ENCODE measurements at regions not wholly inside any gene's neighbourhood (a gene's known extent, or its start where the extent isn't known, plus 50 kb on each side); places are given as distances from the start of the nearest gene placed in this dataset.
A peak's percentile ranks its signal among the peaks of the same experiment; 100 is the strongest.

DNA sequence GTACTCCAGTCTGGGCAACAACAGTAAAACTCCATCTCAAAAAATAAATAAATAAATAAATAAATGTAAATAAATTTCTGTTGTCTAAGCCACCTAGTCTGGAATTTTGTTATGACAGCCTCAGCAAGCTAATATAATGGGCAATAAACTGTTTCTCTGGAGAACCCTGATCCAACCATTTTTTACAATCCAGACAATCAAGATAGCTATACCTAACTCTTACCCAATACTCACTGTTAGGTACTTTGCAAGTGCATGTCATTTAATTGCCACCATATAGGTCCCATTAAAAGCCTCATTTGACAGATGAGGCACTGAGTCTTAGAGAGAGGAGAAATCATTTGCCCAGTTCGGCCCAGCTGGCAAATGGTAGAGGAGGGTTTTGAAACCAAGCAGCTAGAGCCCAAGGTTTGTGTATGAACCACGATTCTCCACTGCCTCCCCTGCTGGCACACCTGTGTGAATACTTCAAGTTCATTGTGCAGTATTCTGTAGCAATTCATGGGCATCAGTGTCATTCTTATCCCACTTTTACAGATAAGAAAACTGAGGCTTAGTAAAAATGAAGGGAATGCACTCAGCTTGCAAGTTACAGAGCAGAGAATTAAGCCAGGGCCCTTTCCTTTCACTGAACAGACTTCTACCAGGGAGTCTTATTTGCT, 107.0 kb upstream of the UBE2E1 start:
- 79% methylated on average over 2 of the region's 2 CpGs for WGBS
- no peaks in the 10 kb centered on the region for H3K36me3 ChIP-seq
- no peak for TF ChIP-seq POLR2A (IDR thresholded peaks at IDR 0.05)
- TF ChIP-seq, protein P1, sequence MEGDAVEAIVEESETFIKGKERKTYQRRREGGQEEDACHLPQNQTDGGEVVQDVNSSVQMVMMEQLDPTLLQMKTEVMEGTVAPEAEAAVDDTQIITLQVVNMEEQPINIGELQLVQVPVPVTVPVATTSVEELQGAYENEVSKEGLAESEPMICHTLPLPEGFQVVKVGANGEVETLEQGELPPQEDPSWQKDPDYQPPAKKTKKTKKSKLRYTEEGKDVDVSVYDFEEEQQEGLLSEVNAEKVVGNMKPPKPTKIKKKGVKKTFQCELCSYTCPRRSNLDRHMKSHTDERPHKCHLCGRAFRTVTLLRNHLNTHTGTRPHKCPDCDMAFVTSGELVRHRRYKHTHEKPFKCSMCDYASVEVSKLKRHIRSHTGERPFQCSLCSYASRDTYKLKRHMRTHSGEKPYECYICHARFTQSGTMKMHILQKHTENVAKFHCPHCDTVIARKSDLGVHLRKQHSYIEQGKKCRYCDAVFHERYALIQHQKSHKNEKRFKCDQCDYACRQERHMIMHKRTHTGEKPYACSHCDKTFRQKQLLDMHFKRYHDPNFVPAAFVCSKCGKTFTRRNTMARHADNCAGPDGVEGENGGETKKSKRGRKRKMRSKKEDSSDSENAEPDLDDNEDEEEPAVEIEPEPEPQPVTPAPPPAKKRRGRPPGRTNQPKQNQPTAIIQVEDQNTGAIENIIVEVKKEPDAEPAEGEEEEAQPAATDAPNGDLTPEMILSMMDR (IDR thresholded peaks at IDR 0.05): no peak
- TF ChIP-seq EP300 (IDR thresholded peaks at IDR 0.05): no peak
- no peak for TF ChIP-seq POLR2AphosphoS5 (IDR thresholded peaks at IDR 0.05)
- H3K9me3 ChIP-seq: no peaks in the 10 kb centered on the region
- no peaks in the 10 kb centered on the region for H3K27me3 ChIP-seq
- no peaks in the 10 kb centered on the region for H3K4me1 ChIP-seq
- H3K27ac ChIP-seq: no peak overlapping the region
- no peak for DNase-seq (ENCODE audit: low spot score in 2 of 2)
- no peak overlapping the region for H3K4me3 ChIP-seq

GRCh38 chr3:23700616-23701015, 105.1 kb upstream of the UBE2E1 start:
- WGBS: 89% methylated on average over 4 of the region's 4 CpGs
- TF ChIP-seq, protein P1 (IDR thresholded peaks at IDR 0.05): no peak
- TF ChIP-seq POLR2A (IDR thresholded peaks at IDR 0.05) (no peak), EP300 (IDR thresholded peaks at IDR 0.05) (no peak), POLR2AphosphoS5 (IDR thresholded peaks at IDR 0.05) (no peak)
- no peaks in the 10 kb centered on the region for H3K9me3 ChIP-seq
- H3K27me3 ChIP-seq: no peaks in the 10 kb centered on the region
- H3K36me3 ChIP-seq: no peaks in the 10 kb centered on the region
- H3K4me3 ChIP-seq: no peak overlapping the region
- DNase-seq (ENCODE audit: low spot score in 2 of 2): no peak
- H3K4me1 ChIP-seq: no peaks in the 10 kb centered on the region
- no peak overlapping the region for H3K27ac ChIP-seq

DNA sequence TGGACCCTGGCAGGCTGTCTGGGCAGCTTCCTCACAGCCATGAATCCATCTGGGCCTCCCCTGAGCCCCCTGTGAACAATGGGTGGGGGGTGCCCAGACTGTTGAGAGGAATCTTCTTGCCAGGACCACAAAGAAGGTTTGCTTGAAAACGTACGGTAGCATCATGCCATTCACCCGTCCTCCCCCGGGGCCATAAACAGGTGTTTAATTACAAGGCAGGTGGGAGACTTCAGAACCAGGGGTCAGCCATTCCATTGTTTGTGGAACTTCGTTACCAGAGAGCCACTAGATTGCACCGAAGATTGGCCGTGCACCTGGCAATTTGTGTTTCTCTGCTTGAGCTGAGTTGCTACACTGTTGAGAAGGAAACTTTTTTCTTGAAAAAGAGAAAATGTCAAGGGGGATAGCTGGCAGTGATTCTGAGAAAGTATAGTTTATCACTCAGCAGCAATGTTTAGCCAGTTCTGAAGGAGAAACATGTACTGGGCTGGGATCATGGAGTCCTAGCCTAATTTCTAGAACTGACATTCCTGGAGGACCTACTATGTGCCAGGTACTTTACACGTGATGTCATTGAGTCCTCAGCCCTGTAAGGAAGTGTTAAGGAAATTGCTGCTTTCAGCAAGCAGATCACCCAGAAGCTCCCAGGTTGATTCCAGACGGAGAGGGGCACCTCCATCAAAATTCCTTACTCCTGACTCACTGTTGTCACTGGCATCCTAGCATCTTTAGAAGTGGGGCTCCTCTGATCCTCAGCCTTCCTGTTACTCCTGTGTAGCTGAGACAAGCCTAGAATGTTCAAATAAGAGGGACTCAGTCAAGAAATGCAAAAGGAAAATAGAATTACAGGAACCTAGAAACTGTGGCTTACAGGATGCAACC, 103.8 kb upstream of the UBE2E1 start:
- H3K4me1 ChIP-seq: no peaks in the 10 kb centered on the region
- WGBS: 58% methylated on average over 9 of the region's 9 CpGs
- peak in 1 of 2 donors; percentile 55 for DNase-seq (ENCODE audit: low spot score in 2 of 2)
- no peaks in the 10 kb centered on the region for H3K9me3 ChIP-seq
- TF ChIP-seq POLR2A (IDR thresholded peaks at IDR 0.05) (no peak), POLR2AphosphoS5 (IDR thresholded peaks at IDR 0.05) (no peak), EP300 (IDR thresholded peaks at IDR 0.05) (no peak)
- TF ChIP-seq, protein P1 (IDR thresholded peaks at IDR 0.05): no peak
- H3K4me3 ChIP-seq: no peak overlapping the region
- H3K27me3 ChIP-seq: no peaks in the 10 kb centered on the region
- H3K27ac ChIP-seq: no peak overlapping the region
- no peaks in the 10 kb centered on the region for H3K36me3 ChIP-seq

DNA sequence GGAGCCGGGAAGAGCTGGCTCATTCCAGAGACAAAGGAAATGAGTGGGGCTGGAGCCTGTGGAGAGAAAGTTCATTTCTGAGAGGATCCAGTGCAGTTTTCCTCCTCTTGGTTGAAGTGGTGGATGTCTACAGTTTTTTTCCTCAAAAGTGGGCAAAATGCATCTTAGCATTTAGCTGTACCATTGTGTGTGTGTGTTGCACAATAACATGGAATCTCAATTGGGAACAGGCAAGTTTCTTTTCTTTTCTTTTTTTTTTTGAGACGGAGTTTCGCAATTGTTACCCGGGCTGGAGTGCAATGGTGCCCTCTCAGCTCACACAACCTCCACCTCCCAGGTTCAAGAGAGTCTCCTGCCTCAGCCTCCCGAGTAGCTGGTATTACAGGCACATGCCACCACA, 101.5 kb upstream of the UBE2E1 start:
- TF ChIP-seq, protein P1 (IDR thresholded peaks at IDR 0.05): no peak
- TF ChIP-seq POLR2A (IDR thresholded peaks at IDR 0.05): no peak
- no peak for TF ChIP-seq POLR2AphosphoS5 (IDR thresholded peaks at IDR 0.05)
- TF ChIP-seq EP300 (IDR thresholded peaks at IDR 0.05): no peak
- no peaks in the 10 kb centered on the region for H3K27me3 ChIP-seq
- H3K4me3 ChIP-seq: no peak overlapping the region
- no peaks in the 10 kb centered on the region for H3K36me3 ChIP-seq
- no peaks in the 10 kb centered on the region for H3K9me3 ChIP-seq
- 70% methylated on average over 5 of the region's 5 CpGs for WGBS
- H3K27ac ChIP-seq: no peak overlapping the region
- no peaks in the 10 kb centered on the region for H3K4me1 ChIP-seq
- no peak for DNase-seq (ENCODE audit: low spot score in 2 of 2)

DNA sequence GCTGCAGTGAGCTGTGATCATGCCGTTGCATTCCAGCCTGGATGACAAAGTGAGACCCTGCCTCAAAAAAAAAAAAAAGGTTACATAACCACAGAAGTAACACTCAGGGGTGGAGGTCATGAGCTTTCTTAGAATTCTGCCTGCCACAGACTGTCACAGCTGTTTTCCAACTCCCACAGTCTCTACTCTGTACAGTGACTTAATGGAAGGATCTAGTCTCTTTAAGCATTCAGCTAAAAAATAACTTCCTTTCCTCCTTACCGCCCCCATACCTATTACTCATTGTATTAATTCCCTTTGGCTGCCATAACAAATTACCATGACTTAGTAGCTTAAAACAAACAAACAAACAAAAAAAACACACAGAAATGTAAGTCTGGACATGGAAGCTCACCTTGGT, 99.6 kb upstream of the UBE2E1 start:
- WGBS: 76% methylated on average over 2 of the region's 2 CpGs
- Histone ChIP-seq H3K27ac (no peak overlapping the region), H3K4me3 (no peak overlapping the region), H3K27me3 (no peaks in the 10 kb centered on the region), H3K36me3 (no peaks in the 10 kb centered on the region), H3K9me3 (no peaks in the 10 kb centered on the region), H3K4me1 (no peaks in the 10 kb centered on the region)
- TF ChIP-seq POLR2A (IDR thresholded peaks at IDR 0.05) (no peak), POLR2AphosphoS5 (IDR thresholded peaks at IDR 0.05) (no peak), EP300 (IDR thresholded peaks at IDR 0.05) (no peak)
- no peak for DNase-seq (ENCODE audit: low spot score in 2 of 2)

All from suprapubic skin (tissue), 4 donors.